NB4 (cell line): ENCODE measurements at regions not wholly inside any gene's neighbourhood (a gene's known extent, or its start where the extent isn't known, plus 50 kb on each side); places are given as distances from the start of the nearest gene placed in this dataset.

Experiments
- POLR2A ChIP-seq: IDR thresholded peaks from 2 replicates; pipeline ENCODE4 v1.6.1; 2011; ENCODE audit warnings: mild to moderate bottlenecking; ENCODE audit not compliant: insufficient read length; ENCODE audit errors: extremely low read depth
- TF ChIP-seq, protein P1 (sequence below): IDR thresholded peaks from one replicate; pipeline ENCODE4 v1.5.1; 2012; ENCODE audit warnings: low read depth, low read length

DNA sequence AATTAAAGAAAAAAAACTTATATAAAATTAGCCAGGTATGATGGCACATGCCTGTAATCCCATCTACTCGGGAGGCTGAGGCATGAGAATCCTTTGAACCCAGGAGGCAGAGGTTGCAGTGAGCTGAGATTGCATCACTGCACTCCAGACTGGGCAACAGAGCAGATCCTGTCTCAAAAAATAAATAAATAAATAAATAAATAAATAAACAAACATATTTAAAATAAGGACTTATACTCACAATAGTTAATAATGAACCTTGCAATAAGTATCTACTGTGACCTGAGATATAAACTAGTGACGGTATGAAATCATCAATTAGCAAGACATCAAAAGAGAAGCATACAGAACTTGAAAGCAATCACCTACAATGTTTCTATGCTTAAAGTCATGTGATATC is 548.4 kb upstream of the JARID2 start:
- TF ChIP-seq, protein P1, sequence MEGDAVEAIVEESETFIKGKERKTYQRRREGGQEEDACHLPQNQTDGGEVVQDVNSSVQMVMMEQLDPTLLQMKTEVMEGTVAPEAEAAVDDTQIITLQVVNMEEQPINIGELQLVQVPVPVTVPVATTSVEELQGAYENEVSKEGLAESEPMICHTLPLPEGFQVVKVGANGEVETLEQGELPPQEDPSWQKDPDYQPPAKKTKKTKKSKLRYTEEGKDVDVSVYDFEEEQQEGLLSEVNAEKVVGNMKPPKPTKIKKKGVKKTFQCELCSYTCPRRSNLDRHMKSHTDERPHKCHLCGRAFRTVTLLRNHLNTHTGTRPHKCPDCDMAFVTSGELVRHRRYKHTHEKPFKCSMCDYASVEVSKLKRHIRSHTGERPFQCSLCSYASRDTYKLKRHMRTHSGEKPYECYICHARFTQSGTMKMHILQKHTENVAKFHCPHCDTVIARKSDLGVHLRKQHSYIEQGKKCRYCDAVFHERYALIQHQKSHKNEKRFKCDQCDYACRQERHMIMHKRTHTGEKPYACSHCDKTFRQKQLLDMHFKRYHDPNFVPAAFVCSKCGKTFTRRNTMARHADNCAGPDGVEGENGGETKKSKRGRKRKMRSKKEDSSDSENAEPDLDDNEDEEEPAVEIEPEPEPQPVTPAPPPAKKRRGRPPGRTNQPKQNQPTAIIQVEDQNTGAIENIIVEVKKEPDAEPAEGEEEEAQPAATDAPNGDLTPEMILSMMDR = no peak
- TF ChIP-seq POLR2A = no peak
